Endothelial cell of umbilical vein (primary cell): ENCODE measurements at regions not wholly inside any gene's neighbourhood (a gene's known extent, or its start where the extent isn't known, plus 50 kb on each side); places are given as distances from the start of the nearest gene placed in this dataset.

Source experiments
- BruUV-seq: library from RNA; stranded (reverse); fragments of 400-500 nt; replicated peaks from 2 replicates; lab custom pipeline; 2021; lab: Mats Ljungman, UMichigan
- CTCF ChIA-PET: fragments of 300-600, 350-600 bp; sonication (Branson Sonifier 250); formaldehyde crosslinking; loops from one replicate; lab custom pipeline; 2021; ENCODE audit warnings: antibody characterized with exemption, inconsistent platforms; lab: Charles Lee
- POLR2A ChIA-PET: fragments of 300-600, 350-600 bp; sonication (Branson Sonifier 250); formaldehyde crosslinking; loops from one replicate; lab custom pipeline; 2021; ENCODE audit warnings: antibody characterized with exemption, inconsistent platforms; lab: Charles Lee
- DNase-seq: peaks from one replicate; pipeline ENCODE4 v3.0.0-alpha.2; 2011; ENCODE audit warnings: low read depth, low spot score
- FAIRE-seq: peaks from 2 replicates; lab custom pipeline; 2011; peaks lifted over from hg19 to GRCh38; lab: Jason Lieb, UNC
- H2AFZ ChIP-seq: 2 replicates; pipeline ENCODE4 v1.6.0; 2012; ENCODE audit warnings: low read depth, low read length, control low read depth, inconsistent platforms
- H3K27ac ChIP-seq: 2 replicates; pipeline ENCODE4 v1.5.1; 2011; ENCODE audit warnings: low read depth, mild to moderate bottlenecking, control low read depth, low read length, moderate library complexity; ENCODE audit not compliant: insufficient read depth
- H3K27me3 ChIP-seq, 2 experiments: 2 replicates each; pipeline versions ENCODE4 v1.6.0 to v1.6.1; 2011; ENCODE audit warnings: low read length in 2 of 2, mixed read lengths in 1 of 2; ENCODE audit not compliant: control insufficient read depth in 2 of 2, insufficient read depth in 2 of 2
- H3K36me3 ChIP-seq, 2 experiments: 2 replicates in 1 of 2; 3 replicates in 1 of 2; pipeline ENCODE4 v1.5.1; 2011; ENCODE audit warnings: low read length in 2 of 2, mild to moderate bottlenecking in 1 of 2, moderate library complexity in 1 of 2; ENCODE audit not compliant: control insufficient read depth in 2 of 2, insufficient read depth in 2 of 2; ENCODE audit errors: extremely low read depth in 1 of 2
- H3K4me1 ChIP-seq: 3 replicates; pipeline ENCODE4 v1.5.1; 2011; ENCODE audit warnings: mild to moderate bottlenecking, low read length; ENCODE audit not compliant: control insufficient read depth, insufficient read depth; ENCODE audit errors: extremely low read depth
- H3K4me2 ChIP-seq: 2 replicates; pipeline ENCODE4 v1.6.1; 2011; ENCODE audit warnings: low read length, control low read depth, mixed read lengths; ENCODE audit not compliant: insufficient read depth
- H3K4me3 ChIP-seq, 3 experiments: fragments of 200-600 bp in 1 of 3; sonication (generic), shearing (Covaris generic) in 1 of 3; replicated peaks in 1 of 3; 2 replicates each; pipeline ENCODE4 v1.5.1; 2011 to 2016; ENCODE audit warnings: control low read depth in 3 of 3, low read length in 3 of 3, mild to moderate bottlenecking in 2 of 3, inconsistent platforms in 1 of 3, low read depth in 1 of 3, moderate library complexity in 1 of 3; ENCODE audit not compliant: insufficient read depth in 1 of 3
- H3K79me2 ChIP-seq: 2 replicates; pipeline ENCODE4 v1.6.0; 2012; ENCODE audit warnings: low read length, inconsistent platforms; ENCODE audit not compliant: control insufficient read depth, insufficient read depth
- H3K9ac ChIP-seq: replicated peaks from 2 replicates; pipeline ENCODE3; 2011; ENCODE audit warnings: low read length, control low read depth; ENCODE audit not compliant: insufficient read depth; ENCODE audit errors: extremely low read depth
- H3K9me1 ChIP-seq: replicated peaks from 3 replicates; pipeline ENCODE4 v1.6.0; 2011; ENCODE audit warnings: mild to moderate bottlenecking, low read length; ENCODE audit not compliant: control insufficient read depth, insufficient read depth; ENCODE audit errors: extremely low read depth
- H3K9me3 ChIP-seq: replicated peaks from 2 replicates; pipeline ENCODE4 v1.5.1; 2012; ENCODE audit warnings: low read length, inconsistent platforms; ENCODE audit not compliant: control insufficient read depth, insufficient read depth
- H4K20me1 ChIP-seq: replicated peaks from 2 replicates; pipeline ENCODE3; 2011; ENCODE audit warnings: mild to moderate bottlenecking, low read length; ENCODE audit not compliant: control insufficient read depth, insufficient read depth; ENCODE audit errors: extremely low read depth
- CTCF ChIP-seq, 2 donors: IDR thresholded peaks; 1 replicate in 1 of 2; 2 replicates in 1 of 2; pipeline ENCODE4 v1.5.1; 2011; ENCODE audit warnings: low read length in 2 of 2, mild to moderate bottlenecking in 2 of 2, moderate library complexity in 2 of 2, control low read depth in 1 of 2, inconsistent platforms in 1 of 2, low read depth in 1 of 2; ENCODE audit not compliant: insufficient read depth in 1 of 2; ENCODE audit errors: extremely low read depth in 1 of 2
- EZH2 ChIP-seq: IDR thresholded peaks from 2 replicates; pipeline ENCODE4 v1.6.1; 2012; ENCODE audit warnings: borderline replicate concordance, low read depth, mild to moderate bottlenecking, moderate library complexity, low read length, inconsistent platforms; ENCODE audit not compliant: severe bottlenecking
- FOS ChIP-seq: IDR thresholded peaks from 2 replicates; pipeline ENCODE4 v1.6.1; 2011; ENCODE audit warnings: mild to moderate bottlenecking, low read length, moderate library complexity, borderline replicate concordance; ENCODE audit not compliant: insufficient read depth
- GATA2 ChIP-seq: IDR thresholded peaks from 2 replicates; pipeline ENCODE4 v1.7.0; 2011; ENCODE audit warnings: low read depth, mild to moderate bottlenecking, moderate library complexity, mixed read lengths, low read length; ENCODE audit not compliant: insufficient read length, insufficient read depth
- JUN ChIP-seq: IDR thresholded peaks from 2 replicates; pipeline ENCODE4 v1.6.1; 2011; ENCODE audit warnings: borderline replicate concordance, low read depth; ENCODE audit not compliant: insufficient read length, insufficient read depth
- MYC ChIP-seq: IDR thresholded peaks from one replicate; pipeline ENCODE4 v1.6.1; 2011; ENCODE audit warnings: mild to moderate bottlenecking, low read depth, low read length
- POLR2A ChIP-seq: IDR thresholded peaks from 2 replicates; pipeline ENCODE4 v1.6.1; 2012; ENCODE audit warnings: low read depth, mild to moderate bottlenecking, control low read depth, low read length
- POLR2AphosphoS5 ChIP-seq: IDR thresholded peaks from 2 replicates; pipeline ENCODE4 v1.6.1; 2012; ENCODE audit warnings: low read depth, mild to moderate bottlenecking, control low read depth, low read length, moderate library complexity; ENCODE audit not compliant: insufficient read depth
- dilution Hi-C: fragments of 300-500 bp; cut with MboI; formaldehyde crosslinking; loops from one replicate; pipeline ENCODE4 v1.15.0; 2019; ENCODE audit warnings: low sequenced_read_pairs; ENCODE audit not compliant: extremely low pct_ligation_motif_present
- intact Hi-C: fragments of 100-400 bp; cut with micrococcal nuclease; formaldehyde crosslinking; loops from one replicate; pipeline ENCODE4 v1.10.0; 2022
- TF ChIP-seq, protein P1 (sequence below): IDR thresholded peaks from 2 replicates; pipeline ENCODE4 v1.6.1; 2011; ENCODE audit not compliant: insufficient read depth, insufficient read length

DNA sequence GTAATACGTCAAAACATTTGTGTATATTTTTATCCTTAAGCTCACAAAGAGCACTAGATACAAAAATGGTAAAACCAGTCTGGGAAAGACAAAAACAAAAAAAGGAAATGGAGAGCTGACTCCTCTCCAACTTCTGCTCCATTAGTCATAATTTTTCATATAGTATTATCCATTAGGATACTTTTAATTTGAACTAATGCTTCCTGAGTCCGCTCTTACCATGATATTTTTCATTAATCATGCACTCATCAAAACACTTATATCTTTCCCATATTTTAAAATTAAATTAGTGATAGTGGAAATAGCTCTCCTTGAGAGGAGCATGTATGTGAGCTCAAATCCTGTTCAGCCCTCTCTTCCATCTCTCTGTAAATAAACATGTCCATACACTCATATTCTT is 1093.0 kb upstream of the MIR17HG start:
- no peak overlapping the region for H3K4me2 ChIP-seq
- no peaks in the 10 kb centered on the region for H3K4me1 ChIP-seq
- DNase-seq (no peak), FAIRE-seq (no peak)
- dilution Hi-C loops, result no loop called here
- no peak overlapping the region for H3K27ac ChIP-seq
- no peak for TF ChIP-seq MYC
- no peak for TF ChIP-seq POLR2AphosphoS5
- no peak for TF ChIP-seq GATA2
- POLR2A ChIA-PET, result no interaction called here
- CTCF ChIA-PET, result no interaction called here
- H3K9me1 ChIP-seq, result no peaks in the 10 kb centered on the region
- H4K20me1 ChIP-seq, result no peaks in the 10 kb centered on the region
- peaks cover 3% of the 10 kb centered on the region for H3K9me3 ChIP-seq
- no TSS peak for BruUV-seq
- intact Hi-C loops, result no loop called here
- H3K9ac ChIP-seq, result no peak overlapping the region
- H3K27me3 ChIP-seq, result no peaks in the 10 kb centered on the region
- no peak overlapping the region for H2AFZ ChIP-seq
- H3K79me2 ChIP-seq, result no peaks in the 10 kb centered on the region
- no peak overlapping the region for H3K4me3 ChIP-seq
- no peaks in the 10 kb centered on the region for H3K36me3 ChIP-seq

DNA sequence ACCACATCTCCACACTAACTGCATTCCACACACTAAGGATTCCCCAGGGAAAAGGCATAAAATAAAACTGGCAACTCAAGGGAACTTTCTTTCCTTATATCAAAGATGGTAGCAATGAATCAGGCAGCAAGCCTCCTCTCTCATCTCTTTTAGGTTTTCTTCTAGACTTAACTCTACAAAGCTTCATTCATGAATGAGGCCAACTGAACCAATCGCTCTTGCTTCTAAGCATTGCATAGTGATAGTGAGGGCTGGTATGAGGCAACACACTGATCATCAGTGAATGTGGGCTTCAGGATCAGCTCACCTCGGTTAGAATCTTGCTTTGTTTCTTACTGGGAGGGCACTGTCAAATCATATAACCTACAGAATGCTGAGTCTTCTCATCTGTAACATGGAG is 1090.7 kb upstream of the MIR17HG start:
- Histone ChIP-seq H4K20me1 (no peaks in the 10 kb centered on the region), H3K9me1 (no peaks in the 10 kb centered on the region), H3K27me3 (no peaks in the 10 kb centered on the region), H3K4me3 (no peak overlapping the region), H3K36me3 (no peaks in the 10 kb centered on the region), H3K9me3 (peaks cover 3% of the 10 kb centered on the region), H3K9ac (no peak overlapping the region), H3K4me2 (no peak overlapping the region), H3K27ac (no peak overlapping the region), H2AFZ (no peak overlapping the region), H3K79me2 (no peaks in the 10 kb centered on the region), H3K4me1 (no peaks in the 10 kb centered on the region)
- POLR2A ChIA-PET, result no interaction called here
- no peak for FAIRE-seq
- intact Hi-C loops (no loop called here), dilution Hi-C loops (no loop called here)
- TF ChIP-seq EZH2 (no peak), MYC (no peak), POLR2A (no peak), FOS (no peak), GATA2 (no peak), POLR2AphosphoS5 (no peak), CTCF (IDR thresholded peaks at IDR 0.05; ENCODE audit: extremely low read depth in 1 of 2, insufficient read depth in 1 of 2, low read depth in 1 of 2, low read length in 2 of 2) (no peak), JUN (no peak)
- TF ChIP-seq, protein P1, sequence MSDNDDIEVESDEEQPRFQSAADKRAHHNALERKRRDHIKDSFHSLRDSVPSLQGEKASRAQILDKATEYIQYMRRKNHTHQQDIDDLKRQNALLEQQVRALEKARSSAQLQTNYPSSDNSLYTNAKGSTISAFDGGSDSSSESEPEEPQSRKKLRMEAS, result no peak
- DNase-seq, result no peak
- CTCF ChIA-PET, result no interaction called here
- BruUV-seq, result no TSS peak
